ENCODE measurements at regions not wholly inside any gene's neighbourhood (a gene's known extent, or its start where the extent isn't known, plus 50 kb on each side); places are given as distances from the start of the nearest gene placed in this dataset.

- TF ChIP-seq CTCF (IDR thresholded peaks at IDR 0.05; ENCODE audit: control extremely low read depth in 1 of 3, insufficient read depth in 1 of 3, low read depth in 1 of 3, low read length in 3 of 3) (no peak), SRF (IDR thresholded peaks at IDR 0.05; ENCODE audit: low read depth, low read length) (no peak), BACH1 (IDR thresholded peaks at IDR 0.05; ENCODE audit: low read length) (no peak)
Observed at GRCh38 chr2:15772086-15772595, 168.2 kb upstream of the MYCN start (continued).
